GM19395 (cell line): ENCODE measurements at regions not wholly inside any gene's neighbourhood (a gene's known extent, or its start where the extent isn't known, plus 50 kb on each side); places are given as distances from the start of the nearest gene placed in this dataset.

Experiments
- ATAC-seq: cut with Tn5 transposase; IDR thresholded peaks from one replicate; pipeline ENCODE4 v1.9.1; 2021; ENCODE audit warnings: mild to moderate bottlenecking, moderate library complexity; ENCODE audit not compliant: unreplicated experiment

- peak; percentile 98 for ATAC-seq
Measured at GRCh38 chr13:110965038-110965754, 50.3 kb upstream of the ANKRD10 start.
